HG02943 (cell line): ENCODE measurements at regions not wholly inside any gene's neighbourhood (a gene's known extent, or its start where the extent isn't known, plus 50 kb on each side); places are given as distances from the start of the nearest gene placed in this dataset.

ENCODE experiments used
- ATAC-seq: cut with Tn5 transposase; IDR thresholded peaks from one replicate; pipeline ENCODE4 v1.9.1; 2021; ENCODE audit warnings: mild to moderate bottlenecking, low read depth, moderate library complexity; ENCODE audit not compliant: unreplicated experiment

- ATAC-seq = no peak
Measured at GRCh38 chr2:15775753-15776628, 164.4 kb upstream of the MYCN start.

GRCh38 chr2:15776629-15776919 lies 163.8 kb upstream of the MYCN start:
- ATAC-seq = no peak

GRCh38 chr2:15776992-15777702 lies 163.2 kb upstream of the MYCN start:
- ATAC-seq = no peak

GRCh38 chr2:15777795-15778371 lies 162.5 kb upstream of the MYCN start:
- no peak for ATAC-seq

GRCh38 chr2:15778529-15779219 lies 161.7 kb upstream of the MYCN start:
- no peak for ATAC-seq

GRCh38 chr2:15779381-15780041 lies 160.8 kb upstream of the MYCN start:
- ATAC-seq = no peak

GRCh38 chr2:15780234-15780633 lies 160.1 kb upstream of the MYCN start:
- ATAC-seq = no peak

- no peak for ATAC-seq
Measured at GRCh38 chr2:15780912-15781574, 159.3 kb upstream of the MYCN start.

- no peak for ATAC-seq
Measured at GRCh38 chr2:15782009-15782751, 158.2 kb upstream of the MYCN start.

- ATAC-seq = no peak
Measured at GRCh38 chr2:15782769-15783294, 157.5 kb upstream of the MYCN start.

- ATAC-seq = no peak
Measured at GRCh38 chr2:15783489-15783888, 156.9 kb upstream of the MYCN start.

GRCh38 chr2:15784106-15784885 lies 156.1 kb upstream of the MYCN start:
- ATAC-seq = no peak

GRCh38 chr2:15784886-15785801 lies 155.2 kb upstream of the MYCN start:
- no peak for ATAC-seq

GRCh38 chr2:15786003-15786654 lies 154.2 kb upstream of the MYCN start:
- no peak for ATAC-seq

- ATAC-seq = no peak
Measured at GRCh38 chr2:15786901-15787300, 153.4 kb upstream of the MYCN start.

GRCh38 chr2:15787535-15788454 lies 152.6 kb upstream of the MYCN start:
- ATAC-seq = no peak
